ENCODE measurements at regions not wholly inside any gene's neighbourhood (a gene's known extent, or its start where the extent isn't known, plus 50 kb on each side); places are given as distances from the start of the nearest gene placed in this dataset.
A peak's percentile ranks its signal among the peaks of the same experiment; 100 is the strongest.

- H2BK120ac ChIP-seq (ENCODE audit: low read depth, low read length) = peak overlapping the region; percentile 99
- CTCF ChIA-PET = no interaction called here
- dilution Hi-C loops (cut with HindIII; ENCODE audit: low sequenced_read_pairs, unreplicated experiment) (no loop called here), intact Hi-C loops (cut with micrococcal nuclease) (no loop called here), in situ Hi-C loops (cut with MboI; ENCODE audit: low sequenced_read_pairs) (loop anchor here (10.0 kb wide), 1 partner anchor 164 kb away; the partner anchor contains the start of gene NGF)
- peak overlapping the region; percentile 100 for H3K18ac ChIP-seq (ENCODE audit: low read depth, low read length)
- peak overlapping the region; percentile 99; the same call in 1 of the 2 replicates for H2BK20ac ChIP-seq (ENCODE audit: low read depth, low read length)
- no peak overlapping the region for H3K27ac ChIP-seq (ENCODE audit: insufficient read depth, low read length)
- no peak overlapping the region for H3K9ac ChIP-seq (ENCODE audit: low read depth, low read length)
- H2AK5ac ChIP-seq (ENCODE audit: low read depth, low read length) = 0 out of 2 replicates have a peak overlapping the region, but pooled peaks have one; percentile 16
- H4K8ac ChIP-seq (ENCODE audit: low read depth in 2 of 2, low read length in 2 of 2) = peak overlapping the region; percentile 91 to 93; a peak in 1 of 4 replicates
- no peak for ATAC-seq (ENCODE audit: low read depth)
- peaks cover 21% of the 10 kb centered on the region for H3K4me1 ChIP-seq (ENCODE audit: control insufficient read depth, insufficient read depth, low read length)
- H3K9me3 ChIP-seq (ENCODE audit: control insufficient read depth, insufficient read depth, low read length) = peaks cover 4% of the 10 kb centered on the region
- no peak for DNase-seq
- H4K20me1 ChIP-seq (ENCODE audit: insufficient read depth, low read length) = no peaks in the 10 kb centered on the region
- H3K23ac ChIP-seq (ENCODE audit: low read depth, low read length) = no peak overlapping the region
- H3K9me1 ChIP-seq (ENCODE audit: insufficient read depth, low read length) = peaks cover 13% of the 10 kb centered on the region
- BruUV-seq (replicated peaks) = no TSS peak
- peak overlapping the region; percentile 96 for H2BK5ac ChIP-seq (ENCODE audit: low read depth, low read length, poor library complexity, severe bottlenecking)
- peak overlapping the region; percentile 79; the same call in 2 of the 3 replicates for H2BK15ac ChIP-seq (ENCODE audit: low read depth, low read length)
- H3K27me3 ChIP-seq (ENCODE audit: control insufficient read depth, insufficient read depth, low read length) = no peaks in the 10 kb centered on the region
- no CpG with 5 or more reads among the region's 1 CpG for WGBS, 2 experiments (ENCODE audit: extremely low coverage in 2 of 2, insufficient read length in 1 of 2)
- no peak overlapping the region for H2AK9ac ChIP-seq (replicated peaks; ENCODE audit: low read depth, low read length, poor library complexity)
- H3K79me1 ChIP-seq (ENCODE audit: low read depth in 1 of 2, low read length in 2 of 2) = no peaks in the 10 kb centered on the region
- peak overlapping the region; percentile 48; the same call in 1 of the 2 replicates for H4K91ac ChIP-seq (ENCODE audit: insufficient read depth, low read depth, low read length)
- no peak for TF ChIP-seq MAZ (IDR thresholded peaks at IDR 0.05; ENCODE audit: borderline replicate concordance, low read depth, low read length)
- TF ChIP-seq CEBPB (IDR thresholded peaks at IDR 0.05; ENCODE audit: low read depth, low read length) = no peak
- no peak for TF ChIP-seq BHLHE40 (IDR thresholded peaks at IDR 0.05; ENCODE audit: low read depth, low read length)
- TF ChIP-seq FOS (IDR thresholded peaks at IDR 0.05; ENCODE audit: low read depth, low read length) = no peak
- TF ChIP-seq RAD21 (IDR thresholded peaks at IDR 0.05; ENCODE audit: low read length) = no peak
- TF ChIP-seq NFE2L2 (IDR thresholded peaks at IDR 0.05; ENCODE audit: low read depth, low read length) = no peak
- no peak overlapping the region for H3K4me3 ChIP-seq (ENCODE audit: insufficient read depth, low read depth, low read length)
- H3K36me3 ChIP-seq (ENCODE audit: control insufficient read depth, insufficient read depth, low read length) = no peaks in the 10 kb centered on the region
- peak overlapping the region; percentile 97; the same call in 1 of the 2 replicates for H3K4ac ChIP-seq (ENCODE audit: low read depth, low read length)
- H3K56ac ChIP-seq (ENCODE audit: extremely low read depth, insufficient read depth, low read length) = no peak overlapping the region; the same call in 1 of the 2 replicates
- H2AFZ ChIP-seq (replicated peaks; ENCODE audit: low read length, poor library complexity) = no peak overlapping the region
- H4K5ac ChIP-seq (ENCODE audit: low read depth, low read length) = no peak overlapping the region; the same call in 1 of the 2 replicates
- H3K14ac ChIP-seq (replicated peaks; ENCODE audit: low read depth, low read length) = peak overlapping the region; percentile 64; the same call in 1 of the 2 replicates
- no peak overlapping the region for H3K4me2 ChIP-seq (ENCODE audit: low read depth, low read length)
- POLR2A ChIA-PET (ENCODE audit: unreplicated experiment) = no interaction called here
These were observed 81.1 kb upstream of the TSPAN2 start for GRCh38 chr1:115170377-115170776.
